GM20000 (cell line): ENCODE measurements at regions not wholly inside any gene's neighbourhood (a gene's known extent, or its start where the extent isn't known, plus 50 kb on each side); places are given as distances from the start of the nearest gene placed in this dataset.

ENCODE experiments used
- DNase-seq: peaks from one replicate; pipeline ENCODE4 v3.0.0; 2012; ENCODE audit warnings: low spot score
- TF ChIP-seq, protein P1 (sequence below): IDR thresholded peaks from 2 replicates; pipeline ENCODE4 v1.5.1; 2012; ENCODE audit warnings: mild to moderate bottlenecking, control low read depth; ENCODE audit errors: extremely low read depth, missing control alignments

DNA sequence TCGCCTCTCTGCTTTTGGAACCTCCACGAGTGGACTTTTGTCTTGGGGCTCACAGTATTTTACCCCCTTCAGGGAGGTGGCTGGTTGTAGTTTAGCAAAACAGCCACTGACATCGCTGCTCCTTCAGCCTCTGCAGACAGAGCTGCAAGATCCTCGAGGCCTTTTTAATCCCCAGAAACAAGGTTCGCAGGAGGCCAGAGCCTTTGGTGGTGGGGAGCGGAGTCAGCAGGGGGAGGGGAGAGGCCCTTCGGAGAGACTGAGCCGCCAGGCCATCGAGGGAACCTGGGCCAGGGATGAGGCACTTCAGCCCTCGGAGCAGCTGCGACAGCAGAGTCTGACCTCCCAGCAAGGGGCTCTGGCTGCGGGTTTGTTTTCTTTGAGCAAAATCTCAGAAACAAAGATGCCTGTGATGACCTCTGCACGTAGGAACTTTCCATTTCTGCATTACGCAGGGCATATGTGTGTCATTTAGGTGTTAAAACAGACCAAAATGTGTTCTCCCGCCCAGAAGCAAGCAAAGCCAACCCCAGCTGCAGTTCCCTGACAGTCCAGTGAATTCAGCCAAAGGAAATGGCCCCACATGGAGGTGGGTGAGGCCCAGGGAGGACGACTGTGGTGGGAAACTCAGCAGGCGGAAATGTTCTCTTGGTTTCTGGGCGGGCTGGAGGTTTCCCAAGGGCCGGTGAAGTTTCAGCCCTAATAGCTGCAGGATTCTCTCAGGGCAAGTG, 171.2 kb upstream of the SULF2 start:
- TF ChIP-seq, protein P1, sequence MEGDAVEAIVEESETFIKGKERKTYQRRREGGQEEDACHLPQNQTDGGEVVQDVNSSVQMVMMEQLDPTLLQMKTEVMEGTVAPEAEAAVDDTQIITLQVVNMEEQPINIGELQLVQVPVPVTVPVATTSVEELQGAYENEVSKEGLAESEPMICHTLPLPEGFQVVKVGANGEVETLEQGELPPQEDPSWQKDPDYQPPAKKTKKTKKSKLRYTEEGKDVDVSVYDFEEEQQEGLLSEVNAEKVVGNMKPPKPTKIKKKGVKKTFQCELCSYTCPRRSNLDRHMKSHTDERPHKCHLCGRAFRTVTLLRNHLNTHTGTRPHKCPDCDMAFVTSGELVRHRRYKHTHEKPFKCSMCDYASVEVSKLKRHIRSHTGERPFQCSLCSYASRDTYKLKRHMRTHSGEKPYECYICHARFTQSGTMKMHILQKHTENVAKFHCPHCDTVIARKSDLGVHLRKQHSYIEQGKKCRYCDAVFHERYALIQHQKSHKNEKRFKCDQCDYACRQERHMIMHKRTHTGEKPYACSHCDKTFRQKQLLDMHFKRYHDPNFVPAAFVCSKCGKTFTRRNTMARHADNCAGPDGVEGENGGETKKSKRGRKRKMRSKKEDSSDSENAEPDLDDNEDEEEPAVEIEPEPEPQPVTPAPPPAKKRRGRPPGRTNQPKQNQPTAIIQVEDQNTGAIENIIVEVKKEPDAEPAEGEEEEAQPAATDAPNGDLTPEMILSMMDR = no peak
- no peak for DNase-seq

DNA sequence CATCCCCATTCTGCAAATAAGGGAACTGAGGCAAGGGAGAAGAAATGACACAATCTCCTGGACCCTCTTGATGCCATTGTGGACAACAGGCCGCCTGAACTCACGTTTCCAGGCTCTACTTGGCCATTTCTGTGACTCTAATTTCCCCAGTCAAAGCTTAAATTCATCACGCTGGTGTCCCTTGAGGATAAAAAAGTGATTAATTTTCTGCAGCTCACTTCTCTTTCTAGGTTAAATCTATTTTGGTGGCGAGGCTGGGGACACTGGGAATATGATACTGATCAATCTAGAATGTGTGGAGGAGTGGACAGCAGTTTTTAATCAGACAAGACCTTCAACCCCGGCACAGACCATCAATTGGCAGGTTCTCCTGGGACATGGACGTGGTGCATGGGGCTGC, 168.2 kb upstream of the SULF2 start:
- TF ChIP-seq, protein P1 = no peak
- DNase-seq = no peak

- no peak for DNase-seq
- TF ChIP-seq, protein P1 = no peak
These were observed 166.8 kb upstream of the SULF2 start for GRCh38 chr20:47952023-47952564.

DNA sequence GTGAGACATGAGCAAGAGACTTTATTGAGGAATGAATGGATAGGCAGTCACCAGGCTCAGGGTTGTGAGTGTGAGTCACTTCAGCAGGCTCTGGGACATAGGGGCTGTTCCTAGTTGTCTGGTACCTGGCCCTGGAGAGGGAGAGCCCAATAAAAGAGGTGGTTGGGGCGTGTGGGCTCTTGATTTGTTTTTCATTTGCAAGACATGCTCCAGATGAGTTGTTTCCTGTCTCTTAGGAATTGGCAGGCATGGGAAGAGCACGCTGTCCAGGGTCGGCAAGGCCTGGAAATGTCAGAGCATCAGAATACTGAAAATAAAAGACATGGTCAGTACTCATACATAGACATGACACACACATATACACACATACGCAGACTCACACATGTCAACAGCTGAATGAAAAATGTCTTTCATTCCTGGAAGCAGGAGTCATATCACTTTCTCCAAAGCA, 166.3 kb upstream of the SULF2 start:
- DNase-seq = no peak
- TF ChIP-seq, protein P1 = no peak

DNA sequence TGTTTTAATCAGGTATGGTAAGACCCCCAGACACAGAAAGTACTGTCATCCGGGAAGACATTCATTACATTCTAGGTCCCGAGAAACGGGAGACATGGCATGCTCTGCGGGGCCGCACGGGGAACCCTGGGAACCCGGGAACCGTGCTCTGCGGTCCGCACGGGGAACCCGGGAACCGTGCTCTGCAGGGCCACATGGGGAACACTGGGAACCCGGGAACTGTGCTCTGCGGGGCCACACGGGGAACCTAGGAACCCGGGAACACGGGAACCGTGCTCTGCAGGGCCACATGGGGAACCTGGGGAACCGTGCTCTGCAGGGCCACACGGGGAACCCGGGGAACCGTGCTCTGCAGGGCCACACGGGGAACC, 165.6 kb upstream of the SULF2 start:
- no peak for DNase-seq
- TF ChIP-seq, protein P1 = no peak

DNA sequence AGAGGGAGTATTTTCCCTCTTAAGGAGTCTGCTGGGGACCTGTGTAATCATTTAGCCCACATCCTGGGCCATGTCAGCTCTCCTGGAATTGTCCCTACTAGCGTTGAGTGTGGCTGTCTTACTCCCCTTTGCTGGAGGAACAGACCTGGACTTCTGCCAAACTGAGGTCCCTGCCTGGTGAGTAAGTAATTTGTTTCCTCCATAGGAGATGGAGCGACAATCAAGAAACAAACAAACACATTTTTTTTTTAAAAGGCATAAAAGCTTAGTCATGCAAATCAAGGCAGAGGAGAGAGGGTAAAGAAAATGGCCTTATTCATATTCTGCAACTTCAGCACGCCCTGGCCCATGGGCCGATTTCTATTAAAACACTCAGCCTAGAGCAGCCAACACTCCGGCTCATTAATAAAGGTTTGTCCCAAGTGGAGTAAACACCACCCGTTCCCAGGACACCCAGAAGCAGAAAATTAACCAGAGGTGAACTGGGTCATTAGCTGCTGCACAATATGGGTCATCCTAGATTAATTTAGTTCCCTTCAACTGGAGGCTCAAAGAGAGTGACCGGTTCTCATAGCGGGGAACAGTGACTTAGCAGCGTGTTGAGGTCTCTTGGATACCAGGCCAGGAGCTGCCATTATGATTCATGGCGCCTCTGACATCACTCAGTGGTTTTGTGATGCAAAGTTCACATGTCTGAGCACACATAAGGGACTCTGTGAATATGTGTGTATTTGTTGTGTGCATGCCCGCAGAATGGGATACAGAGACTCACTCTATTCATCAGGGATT, 165.0 kb upstream of the SULF2 start:
- TF ChIP-seq, protein P1 = no peak
- no peak for DNase-seq

DNA sequence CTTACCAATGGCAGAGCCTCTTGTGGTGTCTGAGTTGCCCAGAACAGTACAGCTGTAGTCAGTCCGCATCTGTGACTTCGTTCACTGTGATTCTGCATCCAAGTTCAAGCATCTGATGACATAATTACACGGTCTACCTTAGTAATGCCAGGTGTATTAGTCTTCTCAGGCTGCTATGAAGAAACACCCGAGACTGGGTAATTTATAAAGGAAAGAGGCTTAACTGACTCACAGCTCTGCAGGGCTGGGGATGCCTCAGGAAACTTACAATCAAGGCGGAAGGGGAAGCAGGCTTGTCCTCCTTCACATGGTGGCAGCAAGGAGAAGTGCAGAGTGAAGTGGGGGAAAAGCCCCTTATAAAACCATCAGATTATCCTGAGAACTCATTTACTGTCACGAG, 163.9 kb upstream of the SULF2 start:
- TF ChIP-seq, protein P1 = no peak
- no peak for DNase-seq
